ENCODE measurements at regions not wholly inside any gene's neighbourhood (a gene's known extent, or its start where the extent isn't known, plus 50 kb on each side); places are given as distances from the start of the nearest gene placed in this dataset.

- no peaks in the 10 kb centered on the region for H3K9me2 ChIP-seq (ENCODE audit: insufficient read depth)
- H3K4me3 ChIP-seq, result no peak overlapping the region
- CTCF ChIA-PET, result interaction anchor here (0.6 kb wide), 1 partner anchor 887 kb away, joined by 9 read pairs; no protein-coding TSS in a partner anchor
- H4K20me1 ChIP-seq (ENCODE audit: insufficient read depth), result no peaks in the 10 kb centered on the region
- H3K4me2 ChIP-seq, result no peak overlapping the region
- no peaks in the 10 kb centered on the region for H3K9me3 ChIP-seq (ENCODE audit: insufficient read depth, low read depth)
- DNase-seq, result no peak
- intact Hi-C loops (cut with micrococcal nuclease; ENCODE audit: unreplicated experiment), result no loop called here
- H3K79me2 ChIP-seq (ENCODE audit: low read depth), result no peaks in the 10 kb centered on the region
- no peaks in the 10 kb centered on the region for H3K4me1 ChIP-seq (replicated peaks; ENCODE audit: insufficient read depth)
- TF ChIP-seq EZH2 (IDR thresholded peaks at IDR 0.05; ENCODE audit: low read depth) (no peak), CTCF (conservative IDR thresholded peaks at IDR 0.05) (no peak)
- no peaks in the 10 kb centered on the region for H3F3A ChIP-seq (ENCODE audit: insufficient read depth, low read depth)
- no peak overlapping the region for H2AFZ ChIP-seq
- H3K27ac ChIP-seq, result no peak overlapping the region
- POLR2A ChIA-PET (ENCODE audit: unreplicated experiment), result no interaction called here
- no TSS peak for BruUV-seq (replicated peaks)
- H3K36me3 ChIP-seq (ENCODE audit: low read depth), result no peaks in the 10 kb centered on the region
- no peaks in the 10 kb centered on the region for H3K27me3 ChIP-seq (ENCODE audit: insufficient read depth, low read depth)
Observed at GRCh38 chr6:88476388-88476787, 310.2 kb upstream of the CNR1 start.

- H3K4me1 ChIP-seq (replicated peaks; ENCODE audit: insufficient read depth), result no peaks in the 10 kb centered on the region
- no peak overlapping the region for H3K27ac ChIP-seq
- DNase-seq, result no peak
- H3K4me2 ChIP-seq, result no peak overlapping the region
- ChIA-PET POLR2A (ENCODE audit: unreplicated experiment) (no interaction called here), CTCF (no interaction called here)
- no peak overlapping the region for H2AFZ ChIP-seq
- H3K79me2 ChIP-seq (ENCODE audit: low read depth), result no peaks in the 10 kb centered on the region
- no peaks in the 10 kb centered on the region for H4K20me1 ChIP-seq (ENCODE audit: insufficient read depth)
- intact Hi-C loops (cut with micrococcal nuclease; ENCODE audit: unreplicated experiment), result no loop called here
- H3K27me3 ChIP-seq (ENCODE audit: insufficient read depth, low read depth), result no peaks in the 10 kb centered on the region
- no peaks in the 10 kb centered on the region for H3K9me3 ChIP-seq (ENCODE audit: insufficient read depth, low read depth)
- TF ChIP-seq EZH2 (IDR thresholded peaks at IDR 0.05; ENCODE audit: low read depth), result no peak
- no peaks in the 10 kb centered on the region for H3K36me3 ChIP-seq (ENCODE audit: low read depth)
- no peaks in the 10 kb centered on the region for H3K9me2 ChIP-seq (ENCODE audit: insufficient read depth)
- H3K4me3 ChIP-seq, result no peak overlapping the region
- H3F3A ChIP-seq (ENCODE audit: insufficient read depth, low read depth), result no peaks in the 10 kb centered on the region
- no TSS peak for BruUV-seq (replicated peaks)
Observed at GRCh38 chr6:88474720-88475119, 308.6 kb upstream of the CNR1 start.

DNA sequence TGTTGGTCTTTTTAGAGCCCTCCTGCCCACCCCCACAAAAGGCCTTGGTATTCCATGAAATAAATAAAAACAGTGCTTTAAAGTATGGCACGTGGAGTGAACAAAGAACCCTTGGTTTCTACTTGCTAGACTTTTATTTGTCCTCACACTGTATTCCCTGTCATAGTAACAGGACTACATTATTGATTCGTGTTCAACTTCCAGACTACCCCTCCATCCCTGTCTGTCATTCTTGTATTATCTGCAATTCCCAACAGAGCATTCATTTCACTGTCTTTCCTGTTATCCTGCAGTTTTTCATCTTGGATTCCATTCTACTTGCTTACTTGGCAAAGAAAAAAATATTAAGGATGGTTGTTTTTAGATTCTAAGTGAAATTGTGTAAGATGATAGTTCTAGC lies 307.4 kb upstream of the CNR1 start:
- no peaks in the 10 kb centered on the region for H3K9me3 ChIP-seq (ENCODE audit: insufficient read depth, low read depth)
- ChIA-PET CTCF (no interaction called here), POLR2A (ENCODE audit: unreplicated experiment) (no interaction called here)
- TF ChIP-seq EZH2 (IDR thresholded peaks at IDR 0.05; ENCODE audit: low read depth), result no peak
- no peak for TF ChIP-seq CTCF (conservative IDR thresholded peaks at IDR 0.05)
- H3K79me2 ChIP-seq (ENCODE audit: low read depth), result no peaks in the 10 kb centered on the region
- H3K9me2 ChIP-seq (ENCODE audit: insufficient read depth), result no peaks in the 10 kb centered on the region
- no peaks in the 10 kb centered on the region for H3K36me3 ChIP-seq (ENCODE audit: low read depth)
- H4K20me1 ChIP-seq (ENCODE audit: insufficient read depth), result no peaks in the 10 kb centered on the region
- no peak overlapping the region for H3K4me3 ChIP-seq
- BruUV-seq (replicated peaks), result no TSS peak
- no peak overlapping the region for H3K4me2 ChIP-seq
- DNase-seq, result no peak
- H3F3A ChIP-seq (ENCODE audit: insufficient read depth, low read depth), result no peaks in the 10 kb centered on the region
- H3K4me1 ChIP-seq (replicated peaks; ENCODE audit: insufficient read depth), result no peaks in the 10 kb centered on the region
- intact Hi-C loops (cut with micrococcal nuclease; ENCODE audit: unreplicated experiment), result no loop called here
- no peak overlapping the region for H2AFZ ChIP-seq
- no peaks in the 10 kb centered on the region for H3K27me3 ChIP-seq (ENCODE audit: insufficient read depth, low read depth)
- H3K27ac ChIP-seq, result no peak overlapping the region

GRCh38 chr6:88472851-88473525 lies 306.8 kb upstream of the CNR1 start:
- no peak overlapping the region for H3K4me3 ChIP-seq
- no peaks in the 10 kb centered on the region for H3K9me2 ChIP-seq (ENCODE audit: insufficient read depth)
- TF ChIP-seq EZH2 (IDR thresholded peaks at IDR 0.05; ENCODE audit: low read depth) (no peak), CTCF (conservative IDR thresholded peaks at IDR 0.05) (no peak)
- no peaks in the 10 kb centered on the region for H3F3A ChIP-seq (ENCODE audit: insufficient read depth, low read depth)
- no peaks in the 10 kb centered on the region for H3K27me3 ChIP-seq (ENCODE audit: insufficient read depth, low read depth)
- no peaks in the 10 kb centered on the region for H3K4me1 ChIP-seq (replicated peaks; ENCODE audit: insufficient read depth)
- no peaks in the 10 kb centered on the region for H3K9me3 ChIP-seq (ENCODE audit: insufficient read depth, low read depth)
- ChIA-PET CTCF (interaction anchor here (0.6 kb wide), 1 partner anchor 398 kb away, joined by 14 read pairs; no protein-coding TSS in a partner anchor), POLR2A (ENCODE audit: unreplicated experiment) (no interaction called here)
- H3K27ac ChIP-seq, result no peak overlapping the region
- no peak for DNase-seq
- H4K20me1 ChIP-seq (ENCODE audit: insufficient read depth), result no peaks in the 10 kb centered on the region
- no peaks in the 10 kb centered on the region for H3K36me3 ChIP-seq (ENCODE audit: low read depth)
- H3K4me2 ChIP-seq, result no peak overlapping the region
- no peaks in the 10 kb centered on the region for H3K79me2 ChIP-seq (ENCODE audit: low read depth)
- no peak overlapping the region for H2AFZ ChIP-seq
- intact Hi-C loops (cut with micrococcal nuclease; ENCODE audit: unreplicated experiment), result no loop called here
- BruUV-seq (replicated peaks), result no TSS peak
